NCI-H774 (cell line): ENCODE measurements at regions not wholly inside any gene's neighbourhood (a gene's known extent, or its start where the extent isn't known, plus 50 kb on each side); places are given as distances from the start of the nearest gene placed in this dataset.

Experiments
- DNase-seq: peaks from one replicate; lab custom pipeline; 2025; lab: John Stamatoyannopoulos, UW

DNA sequence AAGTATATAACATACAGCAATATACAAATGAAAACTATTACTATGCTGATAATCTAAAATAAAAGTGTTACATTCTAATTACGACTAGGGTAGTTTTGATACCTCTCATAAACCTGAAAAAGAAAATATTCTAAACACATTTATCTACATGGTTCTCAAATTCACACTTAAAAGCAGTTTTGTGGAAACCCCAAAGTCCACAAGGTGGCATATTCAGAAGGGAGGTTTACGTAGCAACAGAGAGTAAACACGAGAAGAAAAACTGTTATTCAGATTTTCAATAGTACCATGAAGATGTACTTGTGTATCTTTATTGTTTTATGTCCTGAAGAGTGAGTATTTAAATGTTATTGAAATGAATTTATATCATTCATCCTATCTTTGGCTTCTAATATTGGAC is 275.9 kb upstream of the KLHL1 start:
- no peak for DNase-seq

DNA sequence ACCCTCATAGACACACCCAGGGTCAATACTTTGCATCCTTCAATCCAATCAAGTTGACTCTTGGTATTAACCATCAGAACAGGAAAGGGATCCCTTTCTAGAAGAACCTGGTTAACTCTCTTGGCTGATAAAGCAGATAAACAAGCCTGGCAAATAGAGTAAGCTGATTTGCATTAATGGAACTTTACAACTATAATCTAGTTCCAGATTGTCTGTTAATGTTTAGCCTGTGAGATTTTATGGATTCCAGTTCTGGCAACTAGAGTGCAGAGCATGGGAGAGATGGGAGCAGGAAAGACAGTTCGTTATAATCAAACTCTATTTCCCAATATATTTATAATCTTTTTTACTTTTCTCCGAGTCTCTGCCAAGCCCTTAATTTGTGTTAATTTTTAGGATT is 272.6 kb upstream of the KLHL1 start:
- no peak for DNase-seq

DNA sequence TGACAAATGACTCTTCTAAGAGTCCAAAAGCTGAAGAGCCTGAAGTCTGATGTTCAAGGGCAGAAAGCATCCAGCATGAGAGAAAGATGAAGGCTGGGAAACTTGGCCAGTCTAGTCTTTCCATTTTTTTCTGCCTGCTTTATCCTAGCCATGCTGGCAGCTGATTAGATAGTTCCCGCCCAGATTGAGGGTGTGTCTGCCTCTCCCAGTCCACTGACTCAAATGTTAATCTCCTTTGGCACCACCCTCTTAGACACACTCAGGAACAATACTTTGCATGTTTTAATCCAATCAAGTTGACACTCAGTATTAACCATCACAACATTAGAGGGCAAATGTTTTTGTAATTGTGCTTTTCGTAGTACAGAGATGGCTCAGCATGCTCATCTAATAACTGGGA is 267.5 kb upstream of the KLHL1 start:
- no peak for DNase-seq

DNA sequence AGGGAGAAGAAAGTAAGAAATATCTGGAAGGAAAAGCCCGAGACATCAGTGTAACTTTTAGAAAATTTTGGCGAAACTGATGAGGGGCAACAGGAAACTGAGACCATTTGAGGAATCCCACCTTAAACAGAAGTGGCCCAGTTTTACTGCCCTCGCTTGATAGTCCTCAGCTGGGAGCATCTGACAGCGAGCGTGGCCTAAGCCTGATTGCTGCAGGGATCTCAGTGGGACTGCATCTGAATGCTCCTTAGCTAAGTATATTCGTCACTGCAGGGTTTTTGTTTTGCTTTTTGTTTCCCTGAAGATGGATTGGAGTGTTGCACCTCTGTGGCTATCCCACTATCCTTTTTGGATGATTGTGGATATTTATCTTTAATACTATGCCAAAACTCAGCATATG is 262.7 kb upstream of the KLHL1 start:
- no peak for DNase-seq

DNA sequence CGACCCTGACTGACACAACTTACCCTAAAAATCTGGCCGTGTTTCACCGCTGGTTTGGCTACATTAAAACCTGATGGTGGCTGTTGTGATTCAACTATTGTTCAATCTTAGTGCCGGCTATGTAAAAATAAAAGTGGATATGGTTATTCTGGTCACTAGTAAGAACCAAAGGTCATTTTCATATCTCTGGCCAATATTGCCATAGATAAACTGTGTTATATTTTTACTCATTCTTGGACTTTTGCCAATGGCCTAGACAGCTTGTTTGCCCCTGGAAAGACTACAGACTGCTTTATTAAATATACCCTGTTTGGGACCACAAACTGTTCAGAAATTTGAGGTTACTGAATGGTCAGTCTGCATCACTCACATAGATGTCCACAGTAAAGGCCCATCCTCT is 258.5 kb upstream of the KLHL1 start:
- DNase-seq: no peak

DNA sequence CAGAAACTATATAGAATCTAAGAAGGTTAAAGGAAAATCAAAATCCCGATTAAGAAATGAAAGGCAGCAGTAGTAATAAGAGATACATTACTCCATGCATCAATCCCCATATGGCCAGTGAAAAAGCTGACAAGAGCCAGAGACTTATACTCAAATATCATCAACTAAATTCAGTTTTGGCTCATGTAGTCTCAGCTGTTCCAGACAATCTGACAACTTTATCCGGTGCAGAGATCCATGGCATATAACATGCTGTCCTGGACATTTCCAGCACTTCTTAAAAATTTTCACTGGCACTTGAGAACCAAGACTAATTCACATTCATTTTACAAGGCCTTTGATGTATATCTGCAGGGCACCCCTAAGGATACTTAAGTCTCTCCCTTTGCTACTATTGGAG is 255.7 kb upstream of the KLHL1 start:
- DNase-seq: no peak

DNA sequence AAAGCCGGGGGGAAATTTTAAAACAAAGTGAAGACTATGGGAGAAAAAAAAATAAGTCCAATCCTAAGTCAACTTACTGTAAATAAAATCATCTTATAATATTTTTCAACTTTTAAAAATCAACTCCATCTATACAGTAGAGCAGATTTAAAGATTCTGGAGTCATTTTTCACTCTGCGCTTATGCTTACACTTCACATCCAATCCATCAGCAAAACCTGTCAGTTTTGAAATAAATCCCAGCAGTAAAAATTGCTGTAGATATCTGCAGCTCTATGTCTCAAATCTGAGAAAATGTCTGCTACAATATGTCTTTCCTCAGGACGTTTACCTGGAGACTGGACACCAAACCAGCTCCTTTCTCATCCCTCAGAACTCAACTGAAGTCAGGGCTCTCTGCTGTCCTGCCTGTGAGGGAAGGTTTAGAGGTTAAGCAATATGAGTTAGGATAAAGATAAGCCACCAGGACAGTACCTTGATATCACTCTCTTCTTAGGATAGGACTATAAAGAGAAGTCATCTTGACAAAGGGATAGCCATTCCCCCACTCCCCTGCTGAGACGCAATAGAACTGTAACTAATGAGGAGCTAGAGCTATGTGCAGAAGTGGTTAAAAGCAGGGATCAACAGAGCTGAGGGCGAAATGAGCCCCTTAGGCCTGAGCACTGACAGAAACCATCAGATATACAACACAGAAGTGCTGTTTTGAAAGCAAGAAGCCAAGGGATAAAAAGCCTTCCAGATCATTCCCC is 254.7 kb upstream of the KLHL1 start:
- DNase-seq: no peak

DNA sequence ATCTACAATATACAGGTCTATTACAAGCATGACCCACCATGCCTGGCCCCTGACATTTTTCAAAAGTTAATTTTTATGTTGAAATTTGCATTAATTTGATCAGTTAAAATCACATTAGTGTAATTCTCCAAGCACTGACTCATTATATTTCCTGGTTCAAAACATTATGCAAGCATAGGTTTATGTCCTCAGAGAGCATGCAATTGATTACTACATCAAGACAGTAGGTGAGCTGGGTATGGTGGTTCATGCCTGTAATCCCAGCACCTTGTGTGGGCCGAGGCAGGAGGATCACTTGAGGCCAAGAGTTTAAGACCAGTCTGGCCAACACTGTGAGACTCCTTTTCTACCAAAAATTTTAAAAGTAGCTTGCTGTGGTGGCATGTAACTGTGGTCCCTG is 248.8 kb upstream of the KLHL1 start:
- no peak for DNase-seq

DNA sequence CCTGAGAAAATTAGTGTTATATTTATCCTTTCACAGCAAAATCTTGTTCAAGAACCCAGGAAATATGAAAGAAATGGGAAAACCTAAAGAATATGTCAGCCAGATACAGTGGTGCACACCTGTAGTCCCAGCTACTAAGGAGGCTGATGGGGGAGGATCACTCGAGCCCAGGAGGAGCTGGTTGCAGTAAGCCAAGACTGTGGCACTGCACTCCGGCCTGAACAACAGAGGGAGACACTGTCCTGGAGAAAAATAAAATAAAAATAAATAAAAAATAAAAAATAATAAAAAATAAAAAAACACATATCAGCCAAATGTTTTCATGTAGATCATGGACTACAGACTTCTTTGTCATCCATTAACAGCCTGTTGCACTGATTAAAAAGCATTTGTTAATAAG is 244.8 kb upstream of the KLHL1 start:
- DNase-seq: no peak

DNA sequence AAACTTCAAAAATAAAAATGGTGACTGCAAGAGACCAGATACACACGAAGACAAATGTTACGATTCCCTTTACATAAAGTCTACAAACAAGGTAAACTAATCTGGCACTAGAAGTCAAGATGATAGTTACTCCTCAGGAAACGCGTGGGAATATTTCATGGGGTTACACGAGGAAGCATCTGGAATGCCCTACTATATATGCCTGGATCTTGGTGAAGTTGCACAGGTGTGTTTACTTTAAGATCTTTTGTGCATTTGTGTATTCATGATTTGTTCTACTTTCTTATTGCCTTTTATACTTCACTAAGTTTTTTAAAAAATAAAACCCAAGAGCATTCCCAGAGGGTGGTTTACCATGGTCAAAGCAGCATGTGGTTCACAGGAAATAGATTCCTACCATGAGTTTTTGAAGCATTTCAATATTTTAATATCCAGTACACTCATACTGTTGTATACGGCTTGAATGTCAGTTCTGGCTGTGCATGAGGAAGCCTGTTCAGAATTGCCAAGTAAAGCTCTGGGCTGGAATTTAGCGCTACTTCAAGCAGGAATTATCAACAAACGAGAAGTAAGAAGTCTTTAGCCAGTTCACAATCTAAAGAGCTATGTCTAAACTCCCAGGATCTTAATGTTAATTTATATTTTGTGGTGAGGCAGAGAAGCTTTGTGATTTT is 239.8 kb upstream of the KLHL1 start:
- DNase-seq: no peak

DNA sequence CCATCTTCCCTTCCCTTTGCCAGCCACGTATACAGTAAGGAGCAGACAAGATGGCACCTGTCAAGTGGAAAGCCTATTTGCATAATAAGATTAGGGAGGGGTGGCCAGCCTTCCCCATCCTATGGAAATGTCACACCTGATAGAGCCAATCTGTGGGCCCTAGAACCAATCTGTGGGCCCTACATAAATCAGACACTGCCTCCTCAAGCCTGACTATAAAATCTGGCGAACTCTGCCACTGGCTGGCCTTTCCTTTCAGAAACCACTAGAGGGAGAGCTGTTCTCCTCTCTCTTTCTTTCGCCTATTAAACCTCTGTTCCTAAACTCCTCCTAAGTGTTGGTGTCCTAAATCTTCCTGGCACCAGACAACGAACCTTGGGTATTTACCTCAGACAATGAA is 231.5 kb upstream of the KLHL1 start:
- DNase-seq: no peak

DNA sequence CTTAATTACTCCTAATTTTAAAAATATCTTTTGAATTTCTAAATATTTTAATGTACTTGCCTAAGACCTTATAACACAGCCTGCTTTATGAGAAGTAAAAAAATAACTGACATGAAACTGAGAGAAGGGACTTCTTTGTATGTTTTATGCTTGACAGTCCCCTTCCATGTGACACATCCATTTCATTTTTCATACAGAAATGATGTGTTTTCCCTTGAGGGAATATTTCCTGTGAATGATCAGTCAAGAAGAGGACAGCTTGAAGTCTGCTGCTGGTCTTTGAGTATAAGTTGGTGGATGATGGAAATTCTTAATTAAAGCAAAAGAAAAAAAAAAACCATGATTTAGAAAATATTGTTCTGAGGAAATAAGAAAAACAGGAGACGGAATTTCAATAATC is 230.4 kb upstream of the KLHL1 start:
- DNase-seq: no peak

DNA sequence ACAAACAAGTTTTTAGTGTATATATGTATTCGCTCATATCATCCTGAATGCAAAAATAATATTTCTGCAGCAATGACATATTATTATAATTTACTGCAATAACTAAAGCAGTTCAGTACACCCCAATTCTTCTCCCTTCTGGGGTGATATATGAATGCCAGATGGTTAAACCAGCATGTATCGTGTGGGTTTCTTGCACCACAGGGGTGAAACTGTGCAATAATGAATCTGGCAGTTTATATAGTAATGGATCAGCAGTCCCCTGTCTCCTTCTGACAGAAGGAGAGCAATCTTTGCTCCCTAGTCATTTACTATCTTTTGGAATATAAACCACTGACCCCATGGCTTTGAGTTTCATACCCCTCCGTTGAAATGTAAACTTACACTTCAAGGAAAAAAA is 228.6 kb upstream of the KLHL1 start:
- DNase-seq: no peak

DNA sequence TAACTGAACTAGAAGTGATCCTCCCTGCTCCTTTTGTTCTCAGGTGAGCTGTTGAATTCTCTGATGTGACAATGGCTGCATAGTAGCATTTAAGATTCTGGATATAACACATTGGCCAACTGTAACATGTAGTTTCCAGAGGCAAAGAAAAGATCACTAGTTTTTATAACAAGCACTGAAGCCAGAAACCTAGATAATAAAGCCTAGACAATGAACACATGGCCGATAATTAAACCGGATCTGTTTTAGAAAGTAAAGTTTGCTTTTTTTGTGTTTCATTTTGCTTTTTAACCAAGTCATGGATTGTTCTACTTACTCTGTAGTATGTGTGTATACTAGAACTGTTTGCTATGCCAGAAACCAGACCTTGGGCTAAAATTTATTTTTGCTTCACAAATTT is 225.5 kb upstream of the KLHL1 start:
- DNase-seq: no peak

DNA sequence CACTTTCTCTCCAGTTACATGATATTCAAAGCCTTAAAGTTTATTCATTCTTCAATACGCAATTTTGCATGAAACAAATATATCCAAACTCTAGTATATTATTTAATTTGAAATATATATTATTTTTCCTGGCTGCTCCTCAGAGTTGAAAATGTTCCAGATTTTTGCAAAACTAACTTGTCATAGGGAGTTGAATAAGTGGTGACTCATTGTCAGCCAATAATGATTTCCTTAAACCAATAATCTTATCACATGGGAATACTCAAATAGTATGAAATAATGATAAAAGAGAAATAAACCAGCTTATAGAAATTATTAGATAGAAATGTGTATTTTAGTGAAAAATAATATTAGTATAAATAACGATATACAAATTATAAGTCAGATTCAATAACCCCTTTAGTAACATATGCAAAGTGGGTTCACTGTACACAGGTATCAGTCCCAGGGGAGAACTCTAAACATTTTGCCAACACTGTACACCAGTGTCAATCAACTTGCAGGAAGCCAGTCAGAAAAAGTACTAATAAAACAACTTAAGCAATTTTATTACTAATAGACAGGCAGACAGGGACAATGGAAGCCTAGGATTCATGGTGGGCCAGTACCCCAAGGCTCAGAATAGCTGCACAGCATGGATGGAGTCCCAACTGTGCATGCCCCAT is 222.6 kb upstream of the KLHL1 start:
- no peak for DNase-seq

DNA sequence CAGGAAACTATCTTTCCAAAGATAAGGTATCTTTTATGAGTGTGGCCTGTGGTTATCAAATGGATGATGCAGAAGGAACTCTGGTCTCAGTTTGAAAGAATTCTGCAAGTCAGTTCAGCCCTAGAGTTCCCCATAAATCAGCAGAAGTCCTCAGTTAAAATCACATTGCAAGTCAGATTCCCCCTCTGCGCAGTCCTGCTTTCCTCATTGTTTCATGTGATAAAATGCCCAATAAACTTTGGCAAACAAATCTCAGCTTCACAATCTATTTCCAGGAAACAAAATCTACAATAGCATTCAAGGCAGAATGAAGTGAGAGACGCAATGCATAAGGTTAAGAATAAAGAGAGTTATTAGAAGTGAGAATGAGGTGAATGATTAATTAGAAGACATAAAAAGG is 216.3 kb upstream of the KLHL1 start:
- DNase-seq: no peak

DNA sequence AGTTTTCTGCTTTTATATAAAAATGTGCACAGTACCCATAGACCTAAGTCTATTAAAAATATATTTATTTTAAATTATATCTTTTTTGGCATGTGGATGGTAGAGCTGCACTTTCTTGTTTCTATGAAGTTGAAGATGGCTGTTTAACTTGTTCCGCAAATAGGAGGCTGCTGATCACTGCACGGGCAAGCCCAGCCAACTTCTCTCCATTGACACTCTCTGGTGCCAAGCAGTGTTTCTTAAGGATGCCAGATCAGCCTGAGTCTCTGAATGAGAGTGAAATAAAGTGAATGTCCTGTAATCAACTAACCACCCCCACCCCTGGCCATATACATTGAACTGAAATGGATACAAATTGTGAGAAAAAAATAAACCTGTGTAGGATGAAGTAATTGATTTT is 202.9 kb upstream of the KLHL1 start:
- no peak for DNase-seq

DNA sequence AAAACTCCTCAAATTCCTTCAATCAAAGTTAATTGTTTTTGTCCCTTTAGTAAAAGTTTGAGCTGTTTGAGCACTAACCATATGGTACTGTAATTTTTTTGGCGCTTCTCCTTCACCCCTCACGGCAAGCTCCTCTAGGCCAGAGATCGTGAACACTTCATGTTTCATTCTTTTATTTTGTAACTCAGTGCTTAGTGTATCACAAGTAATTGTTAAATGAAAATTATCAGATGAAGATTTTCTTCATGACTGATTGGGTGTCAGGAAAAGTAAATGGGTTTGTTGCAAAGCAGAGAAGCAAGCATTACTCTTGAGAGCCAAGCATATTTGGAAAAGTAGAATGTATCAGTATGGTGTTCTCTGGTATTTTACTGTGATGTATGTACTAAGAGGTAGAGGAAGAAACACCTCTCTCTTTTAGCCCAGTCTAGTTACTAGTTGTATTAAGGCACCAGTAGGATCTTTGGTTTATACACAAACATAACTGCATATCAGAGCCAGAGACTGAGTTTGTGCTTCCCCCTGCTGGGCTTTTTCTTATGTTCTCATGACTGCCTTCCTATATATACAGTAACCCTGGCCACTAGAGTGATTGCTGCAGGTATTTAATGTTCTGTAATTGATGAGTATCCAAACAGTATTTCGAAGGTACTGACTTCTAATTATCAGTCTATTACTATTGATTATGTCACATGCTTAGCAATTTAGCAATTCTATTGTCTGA is 202.3 kb upstream of the KLHL1 start:
- DNase-seq: no peak

DNA sequence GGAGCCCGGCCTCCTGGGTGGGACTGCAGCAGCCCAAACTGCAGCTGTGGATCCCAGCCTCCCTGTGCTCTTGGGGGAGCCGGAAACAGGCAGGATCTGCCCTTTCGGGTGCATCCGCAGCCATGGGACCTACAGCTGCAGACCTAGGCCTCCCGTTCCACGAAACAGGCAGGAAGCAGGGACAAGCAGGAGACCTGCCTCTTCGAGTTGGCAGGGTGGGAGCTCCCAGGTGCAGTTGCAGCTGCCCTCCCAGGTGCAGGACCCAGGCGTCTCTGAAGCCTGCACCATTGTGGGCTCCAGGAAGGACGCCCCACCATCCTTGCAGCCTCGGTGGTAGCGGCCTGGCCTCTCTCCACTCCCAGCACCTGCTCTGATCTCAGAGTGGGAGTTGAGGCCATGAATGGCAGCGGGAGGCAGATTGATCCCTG is 189.0 kb upstream of the KLHL1 start:
- DNase-seq: no peak

DNA sequence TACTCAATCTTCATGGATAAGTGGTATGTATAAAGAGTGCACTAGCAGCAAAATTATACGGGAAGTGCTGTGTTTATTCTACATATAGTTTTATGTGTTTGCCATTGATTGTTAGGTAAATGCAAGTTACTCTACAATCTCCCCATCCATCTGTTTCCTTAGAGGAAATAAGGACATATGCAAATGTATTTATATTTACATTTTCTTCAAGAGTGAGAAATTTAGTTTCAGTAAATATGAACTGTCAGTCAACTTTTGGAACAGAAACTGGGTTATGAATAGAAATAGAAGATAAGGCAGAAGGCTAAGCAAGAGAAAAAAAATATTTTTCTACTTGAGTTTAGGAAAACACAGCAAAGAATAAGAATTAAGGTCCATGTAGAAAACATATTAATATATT is 176.1 kb upstream of the KLHL1 start:
- DNase-seq: no peak

DNA sequence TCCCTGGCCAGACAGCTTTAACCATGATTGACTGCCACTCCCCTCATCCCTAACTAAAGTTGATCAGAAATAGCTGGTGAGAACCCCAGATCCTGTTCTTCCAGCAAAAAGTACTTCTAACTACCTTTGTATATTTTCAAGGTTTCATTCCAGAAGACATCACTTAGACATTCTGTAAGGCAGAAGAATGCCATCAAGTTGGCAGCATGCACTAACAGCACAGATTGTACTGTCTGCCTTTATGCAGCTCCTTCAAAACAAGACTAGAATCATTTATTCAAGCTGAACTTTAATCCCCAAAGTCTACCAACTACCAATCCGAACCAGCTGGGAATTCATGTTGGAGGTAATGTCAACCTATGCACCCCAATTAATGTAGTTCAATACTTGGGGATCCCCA is 167.6 kb upstream of the KLHL1 start:
- DNase-seq: no peak

DNA sequence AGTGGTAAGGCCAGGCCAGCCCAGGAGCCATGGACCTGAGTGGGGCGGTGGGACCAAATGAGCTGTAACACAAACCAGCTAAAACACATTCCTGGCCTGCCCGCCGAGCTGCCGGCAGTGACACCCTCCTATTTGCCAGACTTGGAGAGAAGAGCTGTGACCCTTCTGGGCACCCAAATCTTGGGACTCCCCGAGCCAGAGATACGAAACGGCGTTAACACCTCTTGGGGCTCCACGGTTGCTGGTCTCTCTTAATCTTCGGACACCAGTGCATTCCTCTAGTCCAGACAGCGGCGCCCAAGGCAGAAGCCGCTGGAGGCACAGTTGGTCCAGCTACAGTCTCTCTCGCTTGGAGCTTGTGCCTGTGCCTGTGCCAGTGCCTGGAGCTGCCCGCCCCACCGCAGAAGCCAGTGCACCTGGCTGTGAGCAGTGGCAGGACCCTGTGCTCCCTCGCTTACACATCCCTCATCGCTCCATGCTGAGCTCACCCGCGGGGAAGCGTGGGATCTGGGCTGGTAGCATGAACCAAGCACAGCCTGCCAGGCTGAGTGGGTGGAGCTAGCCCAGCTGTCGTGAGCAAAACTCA is 147.2 kb upstream of the KLHL1 start:
- no peak for DNase-seq
